ENCODE measurements at regions not wholly inside any gene's neighbourhood (a gene's known extent, or its start where the extent isn't known, plus 50 kb on each side); places are given as distances from the start of the nearest gene placed in this dataset.

DNA sequence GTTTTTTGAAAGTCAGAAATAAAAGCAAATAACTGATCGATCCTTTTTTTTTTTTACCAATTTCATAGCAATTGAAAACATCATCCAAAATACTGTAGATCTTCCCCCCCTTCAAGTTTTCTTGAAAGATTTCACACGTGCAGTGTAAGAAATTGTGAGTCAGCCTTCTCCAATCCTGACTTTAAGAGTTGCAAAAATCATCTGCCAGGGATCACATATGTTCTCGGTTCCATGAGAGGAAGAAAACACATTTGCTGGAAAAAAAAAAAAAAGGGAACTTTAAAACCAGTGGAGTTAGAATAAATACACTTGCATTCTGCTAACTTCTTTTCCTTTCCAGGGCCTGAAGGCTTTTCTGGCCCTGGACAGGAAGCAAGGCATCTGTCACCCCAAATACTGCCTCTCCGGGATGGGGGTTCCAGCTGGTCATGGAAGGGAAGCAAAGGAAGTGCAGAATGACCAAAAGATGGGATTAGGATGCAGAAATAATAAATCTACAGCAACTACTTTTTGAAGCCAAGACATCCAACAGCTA is 198.4 kb upstream of the KIAA1217 start:
- DNase-seq (ENCODE audit: low spot score), result no peak

DNA sequence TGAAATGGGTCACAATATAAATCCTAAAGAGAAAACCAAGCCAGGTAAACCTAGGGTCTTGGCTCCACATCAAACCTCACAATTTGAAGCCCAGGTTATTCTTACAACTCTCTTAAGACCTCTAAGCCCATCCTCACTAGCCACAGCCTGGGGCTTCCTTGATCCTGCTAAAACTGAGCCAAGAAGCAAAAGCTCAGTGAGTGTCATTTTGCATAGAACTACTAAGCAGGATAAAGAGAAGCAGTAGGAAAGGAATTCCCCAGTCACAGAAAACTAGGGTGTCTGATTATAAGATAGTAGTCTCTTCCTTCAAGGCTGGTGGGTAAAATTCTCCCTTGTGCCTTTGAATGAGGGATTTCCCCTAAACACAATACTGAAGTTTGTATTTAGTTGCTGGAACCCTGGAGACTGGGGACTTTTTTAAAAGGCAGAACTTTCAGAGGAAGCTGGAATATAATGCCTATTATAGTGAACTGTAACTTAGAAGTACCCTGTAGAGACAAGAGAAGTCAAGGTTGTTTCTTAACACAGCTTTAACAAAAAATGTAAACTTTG is 196.6 kb upstream of the KIAA1217 start:
- DNase-seq (ENCODE audit: low spot score), result no peak

DNA sequence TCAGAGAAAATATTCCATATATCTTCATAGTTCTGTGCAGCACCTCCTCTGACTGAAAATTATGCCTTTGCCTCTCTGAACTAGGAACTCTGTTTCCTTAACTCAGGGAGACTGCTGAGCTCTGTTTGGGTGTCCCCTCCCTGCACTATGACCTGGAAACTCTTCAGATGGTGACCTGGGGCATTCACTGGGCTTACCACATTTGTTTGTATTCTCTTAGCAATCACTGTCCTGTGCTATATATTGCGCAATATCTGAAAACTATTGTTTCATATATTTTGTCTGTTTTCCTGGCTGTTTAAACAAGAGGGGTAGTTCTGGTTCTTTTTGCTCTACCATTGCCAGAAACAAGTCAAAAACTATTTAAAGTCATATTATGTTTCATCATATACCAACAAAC is 181.8 kb upstream of the KIAA1217 start:
- DNase-seq (ENCODE audit: low spot score), result no peak

DNA sequence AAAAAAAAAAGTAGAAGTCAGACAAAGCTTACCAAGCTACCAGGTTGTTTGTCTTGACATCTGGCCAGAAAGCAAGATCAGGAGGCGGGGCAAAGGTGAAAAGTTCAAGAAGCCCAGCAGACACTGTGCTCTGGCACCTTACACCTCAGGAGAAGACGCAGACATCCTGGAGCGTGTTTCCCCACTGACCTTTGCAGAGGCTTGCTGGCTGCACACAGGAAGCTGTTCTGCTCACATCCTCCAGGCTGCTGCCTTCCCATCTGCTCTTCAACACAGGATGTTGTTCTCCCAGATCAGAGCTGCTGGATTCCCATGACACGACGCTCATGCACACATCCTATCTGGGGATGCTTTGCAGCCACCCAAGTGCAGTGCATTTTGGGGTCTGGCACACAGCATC is 174.4 kb upstream of the KIAA1217 start:
- no peak for DNase-seq (ENCODE audit: low spot score)

DNA sequence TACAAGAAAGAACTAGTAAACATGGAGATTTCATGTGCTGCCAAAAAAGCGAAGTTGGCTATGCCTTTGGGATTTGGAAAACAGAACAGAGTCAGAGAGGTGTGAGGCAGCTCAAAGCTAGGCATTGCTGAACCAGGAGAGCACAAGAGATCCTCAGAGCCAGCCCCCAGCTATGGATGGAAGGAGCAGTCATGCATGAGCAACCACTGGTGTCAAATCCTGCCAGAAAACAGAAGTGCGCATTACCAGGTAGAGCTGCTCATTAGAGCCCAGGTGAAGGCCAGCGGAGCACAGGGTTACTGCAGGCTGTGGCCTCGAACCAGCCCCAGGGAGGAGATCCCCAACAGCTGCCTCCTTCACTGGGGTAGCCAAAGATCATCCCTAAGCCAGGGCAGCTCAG is 173.2 kb upstream of the KIAA1217 start:
- DNase-seq (ENCODE audit: low spot score), result no peak

DNA sequence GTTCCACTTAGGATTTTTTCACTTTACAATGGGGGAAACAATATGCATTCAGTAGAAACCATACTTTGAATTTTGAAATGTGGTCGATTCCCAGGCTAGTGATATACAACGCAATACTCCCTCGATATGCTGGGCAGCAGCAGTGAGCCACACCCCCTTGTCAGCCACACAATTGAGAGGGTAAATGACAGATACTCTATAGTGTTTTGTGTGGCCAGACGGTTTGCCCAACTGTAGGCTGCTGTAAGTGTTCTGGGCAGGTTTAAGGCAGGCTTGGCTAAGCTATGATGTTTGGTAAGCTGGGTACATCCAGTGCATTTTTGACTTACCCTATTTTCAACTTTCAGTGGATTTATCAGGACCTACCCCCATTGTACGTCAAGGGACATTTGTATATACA is 169.6 kb upstream of the KIAA1217 start:
- no peak for DNase-seq (ENCODE audit: low spot score)

DNA sequence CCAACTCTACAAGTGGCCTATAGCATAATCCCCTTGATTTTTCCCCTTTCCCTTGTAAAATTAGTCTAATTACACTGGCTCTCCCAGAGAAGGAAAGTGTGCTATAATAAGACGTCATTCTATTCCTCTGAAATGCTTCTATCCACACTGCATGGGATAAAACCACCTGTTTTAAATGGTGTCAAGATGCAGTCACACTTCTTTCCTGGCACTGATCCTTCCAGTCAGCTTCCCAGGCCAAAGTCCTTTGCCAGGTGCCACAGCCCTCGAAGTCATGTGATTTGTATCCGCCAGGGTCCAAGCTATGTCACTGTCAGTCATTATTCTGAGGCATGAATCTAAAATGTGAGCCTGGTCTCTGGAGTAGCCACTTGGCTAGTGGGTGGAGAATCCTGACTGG is 169.0 kb upstream of the KIAA1217 start:
- no peak for DNase-seq (ENCODE audit: low spot score)

DNA sequence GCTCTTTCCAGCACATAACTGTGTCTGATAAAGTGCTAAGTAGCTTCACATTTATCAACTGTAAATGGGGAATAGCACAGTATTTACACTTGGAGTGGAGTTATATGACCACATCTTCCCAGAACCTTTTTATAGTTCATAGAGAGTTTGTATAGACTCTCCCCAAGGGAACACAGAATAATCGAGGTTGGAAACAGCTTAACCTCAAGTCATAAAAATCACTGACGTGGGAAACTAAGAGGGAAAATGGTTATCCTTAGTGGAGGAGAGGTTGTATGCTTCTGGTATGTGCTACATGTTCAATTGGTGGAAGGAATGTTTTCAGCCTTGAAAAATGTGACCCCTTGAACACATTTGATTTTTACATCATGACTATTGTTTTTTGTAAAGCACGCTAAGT is 167.9 kb upstream of the KIAA1217 start:
- DNase-seq (ENCODE audit: low spot score), result no peak

DNA sequence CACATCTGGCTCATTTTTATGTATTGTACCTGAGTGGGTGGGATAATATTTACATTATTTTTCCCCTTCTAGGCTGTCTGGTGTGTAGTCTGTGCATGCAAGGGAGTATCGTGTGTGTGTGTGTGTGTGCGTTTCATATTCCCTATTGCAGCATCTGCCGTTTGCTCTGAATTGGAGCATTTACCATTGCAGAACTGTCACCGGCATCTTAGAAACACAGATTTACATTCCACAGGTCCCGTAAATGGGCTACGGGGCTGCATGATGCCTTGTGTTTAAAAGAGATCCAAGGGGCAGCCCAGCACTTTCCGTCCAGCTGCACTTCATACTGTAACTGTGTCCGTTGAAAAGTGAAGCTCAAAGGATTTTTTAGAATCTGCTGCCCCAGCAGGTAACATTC is 167.1 kb upstream of the KIAA1217 start:
- no peak for DNase-seq (ENCODE audit: low spot score)

DNA sequence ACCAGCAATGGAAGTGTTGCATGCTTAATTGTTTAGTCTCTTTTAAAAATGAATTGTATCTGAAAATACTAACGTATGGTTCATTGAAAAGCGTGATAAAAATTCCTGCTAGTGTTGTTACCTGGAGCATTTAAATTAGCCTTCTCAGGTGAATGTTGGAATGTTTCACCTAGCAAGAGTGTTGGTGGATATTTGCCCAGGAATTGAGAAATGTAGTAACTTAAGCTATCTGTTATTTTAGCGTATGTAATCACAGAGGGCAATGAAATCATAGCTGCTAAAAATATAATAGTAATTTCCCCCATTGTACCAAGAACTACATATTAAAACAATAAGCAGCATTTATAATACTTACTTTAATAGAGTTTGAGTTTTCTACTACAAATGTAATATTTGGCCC is 166.1 kb upstream of the KIAA1217 start:
- DNase-seq (ENCODE audit: low spot score), result no peak

DNA sequence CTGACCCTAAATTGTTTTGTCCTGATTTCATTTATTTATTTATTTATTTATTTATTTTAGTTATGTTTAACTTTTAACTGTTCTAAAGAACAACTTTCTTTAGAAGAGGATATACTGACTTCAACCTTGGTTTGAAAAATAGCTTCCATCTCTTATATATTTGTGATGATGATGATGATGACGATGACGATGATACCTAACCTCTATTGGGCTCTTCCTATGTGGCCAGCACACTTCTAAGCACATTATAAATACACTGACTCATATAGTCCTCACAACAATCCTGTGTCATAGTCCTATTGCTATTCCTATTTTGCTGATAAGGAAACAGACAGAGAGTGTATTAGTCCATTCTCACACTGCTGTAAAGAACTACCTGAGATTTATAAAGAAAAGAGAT is 162.9 kb upstream of the KIAA1217 start:
- DNase-seq (ENCODE audit: low spot score), result no peak

DNA sequence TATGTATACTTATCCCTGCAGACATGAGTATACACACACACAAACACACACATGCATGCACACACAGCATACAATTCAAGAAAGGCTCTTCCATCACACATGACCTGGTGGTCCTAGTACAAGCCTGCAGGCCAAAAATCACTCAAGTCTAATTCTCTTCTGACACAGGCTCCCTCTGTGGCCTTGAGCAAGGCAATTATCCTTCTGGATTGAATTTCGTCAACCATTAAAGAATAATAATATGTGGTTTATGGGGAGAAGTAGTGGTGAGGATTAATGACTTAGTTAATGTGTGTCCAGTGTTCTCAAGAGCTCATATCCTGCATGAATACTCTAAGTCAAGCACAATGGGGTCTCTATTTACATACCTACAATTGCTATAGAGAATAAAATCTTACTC is 161.8 kb upstream of the KIAA1217 start:
- no peak for DNase-seq (ENCODE audit: low spot score)

DNA sequence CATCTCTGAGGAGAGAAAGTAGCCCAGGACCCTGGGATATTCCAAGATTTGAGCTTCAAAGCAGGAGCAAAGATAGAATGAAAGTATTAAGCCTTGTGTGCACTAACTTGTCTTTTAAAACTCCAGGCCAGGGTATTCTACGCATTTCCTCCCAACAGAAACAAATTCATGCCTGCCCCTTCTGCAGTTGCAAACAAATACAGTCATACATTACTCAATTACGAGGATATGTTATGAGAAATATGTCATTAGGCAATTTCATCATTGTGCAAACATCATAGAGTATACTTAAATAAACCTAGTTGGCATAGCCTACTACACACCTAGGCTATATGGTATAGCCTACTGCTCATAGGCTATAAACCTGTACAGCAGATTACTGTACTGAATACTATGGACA is 154.5 kb upstream of the KIAA1217 start:
- DNase-seq (ENCODE audit: low spot score), result no peak

DNA sequence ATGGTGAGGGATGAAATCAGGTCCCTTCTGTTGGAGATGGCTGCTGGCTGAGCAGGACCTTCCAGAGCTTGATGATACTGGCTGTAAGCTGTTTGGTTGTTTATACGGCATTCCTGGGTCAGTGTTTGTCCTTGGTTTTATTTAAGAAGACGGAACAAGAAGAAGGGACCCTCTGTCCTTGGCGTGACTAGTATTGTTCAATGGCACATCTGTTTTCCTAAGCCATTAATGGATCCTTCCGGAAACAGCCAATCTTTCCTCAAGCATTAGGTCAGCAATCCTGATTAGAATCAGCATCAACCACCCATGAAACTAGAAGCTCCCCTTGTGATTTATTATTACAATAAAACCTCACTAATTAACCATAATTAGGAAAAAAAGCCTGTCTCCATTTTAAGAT is 128.7 kb upstream of the KIAA1217 start:
- no peak for DNase-seq (ENCODE audit: low spot score)

DNA sequence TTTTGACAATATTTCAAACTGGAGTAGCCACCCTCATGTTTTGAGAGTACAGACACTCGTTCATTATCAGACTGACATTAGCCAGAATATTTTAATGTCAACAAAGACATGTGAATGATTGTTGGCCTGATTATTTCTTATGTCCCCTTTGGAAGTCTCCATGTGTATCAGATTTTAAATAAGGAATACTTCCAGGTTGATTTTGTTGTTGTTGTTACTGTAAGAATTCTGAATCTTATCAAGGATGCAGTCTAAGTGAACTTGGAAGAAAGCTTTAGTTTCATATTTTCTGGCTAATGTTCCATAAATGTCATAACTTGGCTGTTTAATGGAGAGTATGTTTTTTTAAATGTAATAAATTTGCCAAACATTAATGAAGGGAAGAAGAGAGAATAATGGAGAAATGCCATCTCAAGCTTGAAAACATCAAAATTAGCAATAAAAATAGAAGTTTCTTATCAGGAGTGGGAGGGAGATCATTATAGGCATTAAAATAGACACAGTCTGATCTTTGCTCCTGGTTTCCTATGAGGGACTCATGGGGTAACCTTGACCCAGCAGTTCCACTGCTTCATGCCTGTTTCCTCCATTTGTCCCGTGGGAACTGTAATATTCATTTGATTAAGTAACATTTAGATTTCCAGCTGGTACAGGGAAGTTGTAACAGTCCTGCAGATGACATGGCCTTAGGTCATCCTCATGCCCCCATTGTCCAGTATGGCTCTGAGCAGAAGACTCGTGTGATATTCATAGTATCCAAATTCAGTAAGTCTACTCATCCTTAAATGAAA is 122.4 kb upstream of the KIAA1217 start:
- no peak for DNase-seq (ENCODE audit: low spot score)

DNA sequence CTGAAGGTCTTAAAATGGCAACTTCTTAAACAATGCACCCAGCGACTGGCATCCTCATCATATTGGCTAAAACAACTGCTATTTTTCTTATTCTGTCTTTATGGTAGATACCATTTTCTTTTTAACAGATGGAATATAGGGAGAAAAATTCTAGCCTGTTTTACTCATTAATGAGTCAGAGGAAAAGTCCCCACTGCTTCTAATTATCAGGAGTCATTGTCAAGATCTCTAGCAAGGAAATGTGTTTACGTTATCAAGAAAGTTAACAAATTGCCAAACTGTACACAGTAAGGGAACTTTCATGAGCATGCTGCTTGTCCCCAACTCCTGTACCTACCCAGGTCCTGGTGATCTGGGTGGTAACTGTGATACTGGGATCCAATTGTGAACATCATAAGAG is 117.7 kb upstream of the KIAA1217 start:
- DNase-seq (ENCODE audit: low spot score), result no peak

DNA sequence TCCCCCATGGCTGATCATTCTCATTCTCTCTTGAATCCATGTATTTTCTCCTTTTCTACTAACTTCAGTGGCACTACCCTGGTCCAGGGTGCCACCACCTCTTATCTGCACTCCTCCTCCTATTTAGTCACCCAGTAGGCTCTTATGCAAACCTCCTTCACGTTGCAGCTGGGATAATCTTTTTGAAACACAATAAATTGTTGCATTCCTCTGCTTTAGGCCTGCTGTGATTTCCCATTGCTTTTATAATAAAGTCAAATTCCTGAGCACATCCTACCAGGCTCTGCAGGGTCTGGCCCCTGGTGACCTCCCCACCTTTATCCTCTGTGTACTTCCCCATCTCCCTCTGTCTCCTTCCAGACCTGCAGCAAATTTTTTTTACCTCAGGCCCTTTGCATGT is 112.7 kb upstream of the KIAA1217 start:
- no peak for DNase-seq (ENCODE audit: low spot score)

DNA sequence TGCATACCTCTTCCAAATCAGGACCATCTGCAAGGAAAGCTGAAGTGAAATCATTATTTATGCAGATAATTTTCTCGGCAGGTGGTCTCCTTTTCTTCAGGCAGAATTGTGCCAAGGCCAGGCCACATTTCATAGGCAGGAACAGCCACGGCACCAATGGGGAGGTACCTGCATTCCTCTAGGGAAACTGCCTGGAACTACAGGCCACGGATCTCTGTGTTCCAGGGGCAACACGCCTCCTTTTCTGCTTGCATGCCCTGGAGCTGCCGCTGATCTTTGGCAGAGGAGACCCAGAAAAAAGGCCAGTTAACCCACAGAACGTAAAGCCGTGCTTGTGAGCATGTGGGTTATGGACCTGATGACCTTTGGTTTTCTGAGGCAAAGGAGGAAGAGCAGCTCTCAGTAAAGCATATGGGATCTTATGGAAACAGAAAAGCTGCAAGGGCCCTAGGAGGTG is 111.2 kb upstream of the KIAA1217 start:
- no peak for DNase-seq (ENCODE audit: low spot score)

DNA sequence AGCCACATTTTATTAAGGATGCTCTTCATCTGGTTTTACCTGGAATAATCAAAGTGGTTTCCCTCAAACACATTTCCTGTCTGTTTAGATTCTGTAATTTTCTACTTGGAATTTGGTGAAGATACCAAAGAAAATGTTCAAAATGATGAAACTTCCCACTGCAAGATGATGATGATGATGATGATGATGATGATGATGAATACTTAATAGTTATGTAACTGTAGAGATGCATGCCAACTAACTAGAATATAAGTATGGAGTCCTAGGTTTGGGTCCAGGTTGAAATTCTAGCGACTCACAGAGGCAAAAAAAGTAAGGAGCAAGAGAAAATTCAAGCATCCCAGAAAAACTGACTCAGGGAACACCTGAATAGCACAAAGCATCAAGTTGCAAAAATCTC is 104.0 kb upstream of the KIAA1217 start:
- no peak for DNase-seq (ENCODE audit: low spot score)

DNA sequence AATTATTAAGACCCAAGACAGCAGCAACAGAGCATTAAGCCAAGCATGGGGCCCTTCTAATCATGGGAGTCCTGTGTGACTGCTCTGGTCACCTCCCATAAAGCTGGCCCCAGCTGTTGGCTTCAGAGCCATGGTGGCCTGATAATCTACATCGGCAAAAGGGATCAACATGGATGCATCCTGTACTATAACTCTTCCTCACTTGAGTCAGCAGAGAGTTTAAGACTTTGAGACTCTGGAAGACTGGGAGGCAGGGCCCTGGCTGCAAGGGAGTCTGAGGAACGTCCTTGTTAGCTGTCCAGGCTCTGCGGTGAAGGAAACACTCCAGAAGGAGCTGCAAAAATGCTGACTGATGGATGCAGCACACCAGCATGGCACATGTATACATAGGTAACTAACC is 95.0 kb upstream of the KIAA1217 start:
- DNase-seq (ENCODE audit: low spot score), result no peak

DNA sequence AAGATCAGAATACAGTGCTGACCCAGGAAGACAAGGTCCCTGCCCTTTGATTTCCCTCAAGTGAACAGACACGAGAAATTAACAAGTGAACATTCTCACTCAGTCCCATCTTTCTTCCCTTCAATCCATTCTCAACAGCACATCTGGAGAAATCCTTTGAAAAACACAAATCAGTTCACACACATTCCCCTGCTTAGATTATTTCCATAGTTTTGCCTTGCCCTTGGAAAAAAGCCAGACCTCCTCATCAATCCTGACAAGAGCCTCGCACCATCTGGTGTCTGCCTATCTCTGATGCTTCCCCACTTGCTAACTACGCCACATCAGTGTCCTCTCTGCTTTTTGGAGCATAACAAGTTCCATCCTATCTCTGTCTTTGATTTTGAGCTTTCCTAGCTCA is 94.4 kb upstream of the KIAA1217 start:
- DNase-seq (ENCODE audit: low spot score), result no peak

DNA sequence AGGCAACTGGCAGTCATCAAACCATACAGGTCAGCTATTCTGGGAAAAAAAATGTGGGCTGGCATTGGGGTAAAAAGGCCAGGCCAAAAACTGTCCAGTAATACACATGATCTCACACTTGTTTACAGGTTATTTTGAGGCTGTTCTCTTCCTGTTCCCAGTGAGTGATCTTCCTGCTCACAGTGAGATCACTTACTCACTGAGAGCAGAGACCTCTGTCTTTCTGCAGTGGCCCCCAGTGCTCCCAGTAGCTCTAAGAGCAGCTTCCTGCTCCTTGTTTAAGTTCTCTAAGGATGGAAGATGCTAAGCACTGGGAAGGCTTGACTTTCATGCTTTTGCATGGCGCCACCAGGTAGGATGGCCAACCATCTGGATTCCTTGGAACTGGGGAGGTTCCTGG is 93.5 kb upstream of the KIAA1217 start:
- no peak for DNase-seq (ENCODE audit: low spot score)

DNA sequence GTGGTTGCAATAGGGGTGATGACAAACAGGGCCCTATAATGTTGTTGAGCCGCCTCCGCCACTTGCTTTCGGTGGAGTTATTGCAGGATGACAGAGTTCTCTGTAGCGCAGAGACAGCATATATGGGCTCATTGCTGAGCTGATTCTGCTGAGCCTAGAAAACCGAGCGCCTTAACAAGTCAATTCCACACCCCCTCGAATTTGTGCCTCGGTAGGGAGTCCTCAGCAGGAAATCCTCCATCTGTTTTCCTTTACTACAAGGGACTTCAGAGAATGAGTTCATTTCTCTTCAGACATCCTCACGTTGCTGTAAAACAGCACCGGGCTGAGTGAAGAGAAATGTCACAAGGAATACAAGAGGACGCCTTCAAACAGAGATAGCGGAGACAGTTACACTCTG is 90.7 kb upstream of the KIAA1217 start:
- no peak for DNase-seq (ENCODE audit: low spot score)

DNA sequence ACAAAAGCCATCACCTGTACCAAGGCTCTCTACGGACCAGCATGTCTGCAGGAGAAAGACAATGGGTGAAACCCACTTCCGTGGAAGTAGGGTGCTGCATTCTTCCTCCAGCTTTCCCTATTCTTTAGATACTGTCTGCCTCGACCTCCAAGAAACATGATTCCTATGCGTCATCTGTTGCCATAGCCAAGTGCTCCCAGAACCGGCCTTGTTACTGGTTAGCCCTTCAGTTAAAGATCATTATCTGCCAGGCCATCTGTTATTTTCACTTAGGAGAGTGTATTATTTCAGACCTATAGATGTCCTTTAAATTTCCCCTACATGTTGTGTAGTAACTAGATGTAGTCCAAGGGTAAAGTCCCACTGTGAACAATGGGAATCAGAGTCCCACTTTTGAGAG is 89.0 kb upstream of the KIAA1217 start:
- DNase-seq (ENCODE audit: low spot score), result no peak

All from CD4-positive, alpha-beta T cell treated with Interleukin-2 at 100 ng/mL for 4 hours (primary cell).